ENCODE measurements at regions not wholly inside any gene's neighbourhood (a gene's known extent, or its start where the extent isn't known, plus 50 kb on each side); places are given as distances from the start of the nearest gene placed in this dataset.

DNA sequence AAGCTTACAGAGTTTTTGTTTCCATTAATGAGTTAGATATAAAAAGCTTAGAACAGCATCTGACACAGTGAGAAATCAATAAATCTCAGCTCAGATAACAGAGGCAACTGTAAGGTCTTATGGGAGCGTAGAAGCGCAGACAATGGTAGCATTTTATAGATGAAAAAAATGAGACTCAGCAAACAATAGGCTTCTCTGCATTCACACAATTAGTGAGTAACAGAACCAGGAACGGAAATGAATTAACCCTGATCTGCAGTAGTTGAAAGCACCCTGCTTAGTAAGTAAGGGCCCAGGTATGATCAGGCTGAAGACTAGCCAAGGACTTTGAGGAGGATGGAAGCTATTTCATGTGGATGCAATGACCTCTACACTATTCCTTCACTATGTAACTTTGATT is 147.2 kb upstream of the EYA4 start:
- Histone ChIP-seq H3K4ac (ENCODE audit: low read depth, low read length) (no peak overlapping the region), H4K5ac (ENCODE audit: low read depth, low read length) (no peak overlapping the region), H3K14ac (replicated peaks; ENCODE audit: low read depth, low read length) (no peak overlapping the region), H3K27me3 (ENCODE audit: control insufficient read depth, insufficient read depth, low read length) (no peaks in the 10 kb centered on the region), H2BK20ac (ENCODE audit: low read depth, low read length) (no peak overlapping the region), H3K27ac (ENCODE audit: insufficient read depth, low read length) (no peak overlapping the region), H3K36me3 (ENCODE audit: control insufficient read depth, insufficient read depth, low read length) (no peaks in the 10 kb centered on the region), H3K9me1 (ENCODE audit: insufficient read depth, low read length) (no peaks in the 10 kb centered on the region), H2AK9ac (replicated peaks; ENCODE audit: low read depth, low read length, poor library complexity) (no peak overlapping the region), H2AK5ac (ENCODE audit: low read depth, low read length) (0 out of 2 replicates have a peak overlapping the region, but pooled peaks have one; percentile 65), H3K56ac (ENCODE audit: extremely low read depth, insufficient read depth, low read length) (no peak overlapping the region), H2AFZ (replicated peaks; ENCODE audit: low read length, poor library complexity) (no peak overlapping the region), H3K23ac (ENCODE audit: low read depth, low read length) (no peak overlapping the region), H3K9ac (ENCODE audit: low read depth, low read length) (no peak overlapping the region), H2BK5ac (ENCODE audit: low read depth, low read length, poor library complexity, severe bottlenecking) (no peak overlapping the region), H4K91ac (ENCODE audit: insufficient read depth, low read depth, low read length) (no peak overlapping the region), H4K20me1 (ENCODE audit: insufficient read depth, low read length) (no peaks in the 10 kb centered on the region), H3K4me1 (ENCODE audit: control insufficient read depth, insufficient read depth, low read length) (peaks cover 2% of the 10 kb centered on the region; the same call in 1 of the 2 replicates), H2BK120ac (ENCODE audit: low read depth, low read length) (no peak overlapping the region), H3K4me2 (ENCODE audit: low read depth, low read length) (no peak overlapping the region), H3K9me3 (ENCODE audit: control insufficient read depth, insufficient read depth, low read length) (no peaks in the 10 kb centered on the region), H3K79me1 (ENCODE audit: low read depth in 1 of 2, low read length in 2 of 2) (no peaks in the 10 kb centered on the region), H3K4me3 (ENCODE audit: insufficient read depth, low read depth, low read length) (no peak overlapping the region), H4K8ac (ENCODE audit: low read depth in 2 of 2, low read length in 2 of 2) (no peak overlapping the region), H3K18ac (ENCODE audit: low read depth, low read length) (no peak overlapping the region), H2BK15ac (ENCODE audit: low read depth, low read length) (no peak overlapping the region)
- no CpG with 5 or more reads among the region's 3 CpGs for WGBS, 2 experiments (ENCODE audit: extremely low coverage in 2 of 2, insufficient read length in 1 of 2)
- DNase-seq (no peak), ATAC-seq (ENCODE audit: low read depth) (no peak)
- TF ChIP-seq POLR2A (IDR thresholded peaks at IDR 0.05; ENCODE audit: low read depth, low read length): no peak
- TF ChIP-seq FOS (IDR thresholded peaks at IDR 0.05; ENCODE audit: low read depth, low read length): no peak
- TF ChIP-seq, protein P1, sequence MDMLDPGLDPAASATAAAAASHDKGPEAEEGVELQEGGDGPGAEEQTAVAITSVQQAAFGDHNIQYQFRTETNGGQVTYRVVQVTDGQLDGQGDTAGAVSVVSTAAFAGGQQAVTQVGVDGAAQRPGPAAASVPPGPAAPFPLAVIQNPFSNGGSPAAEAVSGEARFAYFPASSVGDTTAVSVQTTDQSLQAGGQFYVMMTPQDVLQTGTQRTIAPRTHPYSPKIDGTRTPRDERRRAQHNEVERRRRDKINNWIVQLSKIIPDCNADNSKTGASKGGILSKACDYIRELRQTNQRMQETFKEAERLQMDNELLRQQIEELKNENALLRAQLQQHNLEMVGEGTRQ (IDR thresholded peaks at IDR 0.05; ENCODE audit: low read depth, low read length): no peak
- TF ChIP-seq MXI1 (IDR thresholded peaks at IDR 0.05; ENCODE audit: borderline replicate concordance, low read depth, low read length): no peak
- TF ChIP-seq RFX5 (IDR thresholded peaks at IDR 0.05; ENCODE audit: low read depth, low read length): no peak
- no peak for TF ChIP-seq CHD1 (IDR thresholded peaks at IDR 0.05; ENCODE audit: low read depth, low read length)
- TF ChIP-seq, protein P2, sequence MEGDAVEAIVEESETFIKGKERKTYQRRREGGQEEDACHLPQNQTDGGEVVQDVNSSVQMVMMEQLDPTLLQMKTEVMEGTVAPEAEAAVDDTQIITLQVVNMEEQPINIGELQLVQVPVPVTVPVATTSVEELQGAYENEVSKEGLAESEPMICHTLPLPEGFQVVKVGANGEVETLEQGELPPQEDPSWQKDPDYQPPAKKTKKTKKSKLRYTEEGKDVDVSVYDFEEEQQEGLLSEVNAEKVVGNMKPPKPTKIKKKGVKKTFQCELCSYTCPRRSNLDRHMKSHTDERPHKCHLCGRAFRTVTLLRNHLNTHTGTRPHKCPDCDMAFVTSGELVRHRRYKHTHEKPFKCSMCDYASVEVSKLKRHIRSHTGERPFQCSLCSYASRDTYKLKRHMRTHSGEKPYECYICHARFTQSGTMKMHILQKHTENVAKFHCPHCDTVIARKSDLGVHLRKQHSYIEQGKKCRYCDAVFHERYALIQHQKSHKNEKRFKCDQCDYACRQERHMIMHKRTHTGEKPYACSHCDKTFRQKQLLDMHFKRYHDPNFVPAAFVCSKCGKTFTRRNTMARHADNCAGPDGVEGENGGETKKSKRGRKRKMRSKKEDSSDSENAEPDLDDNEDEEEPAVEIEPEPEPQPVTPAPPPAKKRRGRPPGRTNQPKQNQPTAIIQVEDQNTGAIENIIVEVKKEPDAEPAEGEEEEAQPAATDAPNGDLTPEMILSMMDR (conservative IDR thresholded peaks at IDR 0.05; ENCODE audit: low read depth, low read length): no peak
- no peak for TF ChIP-seq CEBPB (IDR thresholded peaks at IDR 0.05; ENCODE audit: low read depth, low read length)
- TF ChIP-seq SMC3 (IDR thresholded peaks at IDR 0.05; ENCODE audit: low read depth, low read length): no peak
- no peak for TF ChIP-seq RCOR1 (IDR thresholded peaks at IDR 0.05; ENCODE audit: insufficient replicate concordance, low read length)
- no peak for TF ChIP-seq BHLHE40 (IDR thresholded peaks at IDR 0.05; ENCODE audit: low read depth, low read length)
- TF ChIP-seq RAD21 (IDR thresholded peaks at IDR 0.05; ENCODE audit: low read length): no peak
- no peak for TF ChIP-seq NFE2L2 (IDR thresholded peaks at IDR 0.05; ENCODE audit: low read depth, low read length)
- CTCF ChIA-PET: no interaction called here
- intact Hi-C loops (cut with micrococcal nuclease) (no loop called here), dilution Hi-C loops (cut with HindIII; ENCODE audit: low sequenced_read_pairs, unreplicated experiment) (no loop called here), in situ Hi-C loops (cut with MboI; ENCODE audit: low sequenced_read_pairs) (no loop called here)
- BruUV-seq (replicated peaks): no TSS peak
- POLR2A ChIA-PET (ENCODE audit: unreplicated experiment): no interaction called here

Data from IMR-90 (cell line).